PFSK-1 (cell line): ENCODE measurements at regions not wholly inside any gene's neighbourhood (a gene's known extent, or its start where the extent isn't known, plus 50 kb on each side); places are given as distances from the start of the nearest gene placed in this dataset.

ENCODE experiments used
- FOXP2 ChIP-seq: optimal IDR thresholded peaks from 2 replicates; pipeline ENCODE3; 2011; ENCODE audit warnings: borderline replicate concordance, control low read depth, inconsistent platforms; ENCODE audit not compliant: insufficient read depth; ENCODE audit errors: extremely low read length, extremely low read depth
- POLR2AphosphoS5 ChIP-seq: IDR thresholded peaks from 2 replicates; pipeline ENCODE4 v1.6.1; 2012; ENCODE audit warnings: low read depth, mild to moderate bottlenecking, control low read depth, low read length, moderate library complexity
- SIN3A ChIP-seq: IDR thresholded peaks from 2 replicates; pipeline ENCODE4 v1.6.1; 2012; ENCODE audit warnings: mild to moderate bottlenecking, low read length, moderate library complexity, borderline replicate concordance; ENCODE audit not compliant: insufficient read depth
- TAF1 ChIP-seq: IDR thresholded peaks from 2 replicates; pipeline ENCODE4 v1.6.1; 2012; ENCODE audit warnings: low read length, control low read depth, borderline replicate concordance; ENCODE audit not compliant: insufficient read depth
- TF ChIP-seq, protein P1 (sequence below), 2 experiments: IDR thresholded peaks; 2 replicates each; pipeline versions ENCODE4 v1.6.1 to v1.8.0; 2011 to 2012; ENCODE audit warnings: low read depth in 2 of 2, low read length in 2 of 2, control low read depth in 1 of 2, inconsistent platforms in 1 of 2, mild to moderate bottlenecking in 1 of 2, moderate library complexity in 1 of 2; ENCODE audit not compliant: insufficient read depth in 1 of 2

DNA sequence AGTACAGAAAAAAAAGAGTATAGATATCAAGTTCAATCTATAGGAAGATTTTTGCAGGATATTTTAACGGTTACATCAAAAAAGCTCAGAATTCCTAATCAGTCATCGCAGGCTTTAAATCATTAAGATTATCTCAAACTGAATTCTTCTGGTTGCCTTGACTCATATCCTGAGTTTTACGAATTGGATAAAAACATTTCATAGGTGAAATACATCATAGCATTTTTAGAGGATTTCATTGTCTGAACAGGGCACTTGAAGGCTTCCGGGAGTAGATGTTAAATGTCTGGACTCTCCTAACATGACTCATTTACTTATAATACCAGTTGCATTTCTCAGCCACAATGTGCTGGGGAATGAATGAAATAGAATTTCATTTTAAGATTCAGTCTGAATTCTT lies 2216.6 kb upstream of the RAG2 start:
- TF ChIP-seq, protein P1, sequence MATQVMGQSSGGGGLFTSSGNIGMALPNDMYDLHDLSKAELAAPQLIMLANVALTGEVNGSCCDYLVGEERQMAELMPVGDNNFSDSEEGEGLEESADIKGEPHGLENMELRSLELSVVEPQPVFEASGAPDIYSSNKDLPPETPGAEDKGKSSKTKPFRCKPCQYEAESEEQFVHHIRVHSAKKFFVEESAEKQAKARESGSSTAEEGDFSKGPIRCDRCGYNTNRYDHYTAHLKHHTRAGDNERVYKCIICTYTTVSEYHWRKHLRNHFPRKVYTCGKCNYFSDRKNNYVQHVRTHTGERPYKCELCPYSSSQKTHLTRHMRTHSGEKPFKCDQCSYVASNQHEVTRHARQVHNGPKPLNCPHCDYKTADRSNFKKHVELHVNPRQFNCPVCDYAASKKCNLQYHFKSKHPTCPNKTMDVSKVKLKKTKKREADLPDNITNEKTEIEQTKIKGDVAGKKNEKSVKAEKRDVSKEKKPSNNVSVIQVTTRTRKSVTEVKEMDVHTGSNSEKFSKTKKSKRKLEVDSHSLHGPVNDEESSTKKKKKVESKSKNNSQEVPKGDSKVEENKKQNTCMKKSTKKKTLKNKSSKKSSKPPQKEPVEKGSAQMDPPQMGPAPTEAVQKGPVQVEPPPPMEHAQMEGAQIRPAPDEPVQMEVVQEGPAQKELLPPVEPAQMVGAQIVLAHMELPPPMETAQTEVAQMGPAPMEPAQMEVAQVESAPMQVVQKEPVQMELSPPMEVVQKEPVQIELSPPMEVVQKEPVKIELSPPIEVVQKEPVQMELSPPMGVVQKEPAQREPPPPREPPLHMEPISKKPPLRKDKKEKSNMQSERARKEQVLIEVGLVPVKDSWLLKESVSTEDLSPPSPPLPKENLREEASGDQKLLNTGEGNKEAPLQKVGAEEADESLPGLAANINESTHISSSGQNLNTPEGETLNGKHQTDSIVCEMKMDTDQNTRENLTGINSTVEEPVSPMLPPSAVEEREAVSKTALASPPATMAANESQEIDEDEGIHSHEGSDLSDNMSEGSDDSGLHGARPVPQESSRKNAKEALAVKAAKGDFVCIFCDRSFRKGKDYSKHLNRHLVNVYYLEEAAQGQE (IDR thresholded peaks at IDR 0.05; ENCODE audit: insufficient read depth in 1 of 2, low read depth in 2 of 2, low read length in 2 of 2): no peak

DNA sequence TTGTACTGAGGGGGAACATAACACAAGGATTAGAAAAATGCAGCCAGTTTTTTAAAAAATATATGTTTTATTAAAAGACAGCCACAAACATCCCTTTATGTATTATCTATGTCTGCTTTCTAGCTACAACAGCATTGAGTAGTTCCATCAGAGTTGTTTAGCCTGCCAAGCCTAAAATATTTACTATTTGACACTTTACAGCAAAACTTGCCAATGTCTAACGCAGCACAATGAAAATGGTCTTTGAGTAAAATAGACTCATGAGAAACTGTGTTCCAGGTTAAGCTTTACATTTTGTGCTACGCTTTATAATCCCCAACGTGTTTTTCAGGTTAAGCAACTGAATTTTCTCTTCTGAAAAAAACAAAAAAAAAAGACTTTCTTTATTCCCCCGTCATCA lies 2211.5 kb upstream of the RAG2 start:
- no peak for TF ChIP-seq TAF1
- TF ChIP-seq POLR2AphosphoS5: no peak
- TF ChIP-seq, protein P1 (IDR thresholded peaks at IDR 0.05; ENCODE audit: insufficient read depth in 1 of 2, low read depth in 2 of 2, low read length in 2 of 2): no peak
- TF ChIP-seq FOXP2: no peak
- no peak for TF ChIP-seq SIN3A

DNA sequence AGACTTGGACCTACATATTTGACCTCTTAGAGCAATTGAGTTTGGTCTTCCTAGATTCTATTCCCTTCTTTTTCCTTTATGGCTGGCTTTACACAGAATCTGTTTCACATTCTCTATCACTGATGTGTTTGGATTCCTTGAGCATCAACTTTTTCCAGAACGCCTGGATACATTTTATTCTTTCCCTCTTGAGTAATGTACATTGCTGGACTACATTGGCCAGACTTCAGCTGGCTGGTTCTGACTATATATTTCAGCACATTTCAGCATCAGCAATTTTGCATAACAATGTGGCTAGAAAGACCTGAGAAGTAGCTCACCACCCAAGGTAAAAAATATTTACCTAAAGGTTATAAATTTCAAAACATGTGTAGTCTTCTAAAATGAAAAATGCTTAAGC lies 2198.2 kb upstream of the RAG2 start:
- no peak for TF ChIP-seq FOXP2
- no peak for TF ChIP-seq POLR2AphosphoS5
- TF ChIP-seq SIN3A: no peak
- TF ChIP-seq TAF1: no peak
- TF ChIP-seq, protein P1 (IDR thresholded peaks at IDR 0.05; ENCODE audit: insufficient read depth in 1 of 2, low read depth in 2 of 2, low read length in 2 of 2): no peak

DNA sequence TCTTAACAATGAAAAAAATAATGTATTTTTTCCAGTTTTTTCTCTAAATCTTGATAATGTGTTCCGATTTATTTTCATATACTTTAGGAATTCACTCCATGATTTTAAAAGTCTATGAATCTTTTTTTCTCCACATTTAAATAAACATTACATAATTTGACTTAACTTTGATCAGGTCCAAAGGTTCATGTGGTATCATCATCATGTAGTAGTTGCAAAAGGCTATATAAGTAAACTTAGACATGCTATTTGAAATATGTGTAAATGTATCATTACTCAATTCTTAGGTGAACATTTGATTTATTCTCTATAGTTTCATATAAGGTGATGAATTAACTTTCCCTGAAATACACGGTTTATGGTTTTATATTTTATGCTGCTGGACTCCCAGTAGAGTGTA lies 2197.0 kb upstream of the RAG2 start:
- TF ChIP-seq, protein P1 (IDR thresholded peaks at IDR 0.05; ENCODE audit: insufficient read depth in 1 of 2, low read depth in 2 of 2, low read length in 2 of 2): no peak
- TF ChIP-seq FOXP2: no peak
- TF ChIP-seq TAF1: no peak

DNA sequence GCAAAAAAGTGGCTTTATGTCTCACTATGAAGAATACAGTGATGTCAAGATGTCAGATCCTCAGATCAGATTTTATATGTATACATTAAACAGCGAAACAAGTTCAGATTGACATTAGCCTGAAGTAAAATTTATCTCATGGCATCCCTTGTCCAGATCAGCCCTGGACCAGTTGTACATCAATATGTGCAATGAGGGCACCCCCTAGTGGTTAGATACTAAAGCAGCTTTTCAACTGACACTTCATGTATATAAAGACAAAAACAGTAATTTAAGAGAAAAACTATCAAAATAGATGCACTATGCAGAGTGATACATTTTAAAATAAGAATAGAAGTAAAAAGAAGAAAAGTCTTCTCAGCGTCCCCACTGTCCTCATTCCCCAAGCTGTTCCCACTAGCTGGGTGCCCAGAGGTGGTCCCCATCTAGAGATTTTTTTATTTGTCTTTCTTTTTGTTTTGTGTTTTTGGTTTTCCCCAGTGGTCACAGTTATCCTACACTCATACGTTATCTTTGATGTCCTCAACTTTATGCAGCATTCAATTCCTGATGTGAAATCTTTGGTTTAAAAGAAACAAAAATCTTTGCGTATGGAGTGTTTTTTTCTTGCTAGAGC lies 2193.4 kb upstream of the RAG2 start:
- no peak for TF ChIP-seq POLR2AphosphoS5
- no peak for TF ChIP-seq SIN3A
- TF ChIP-seq FOXP2: no peak
- TF ChIP-seq TAF1: no peak
- TF ChIP-seq, protein P1 (IDR thresholded peaks at IDR 0.05; ENCODE audit: insufficient read depth in 1 of 2, low read depth in 2 of 2, low read length in 2 of 2): no peak
